ENCODE measurements at regions not wholly inside any gene's neighbourhood (a gene's known extent, or its start where the extent isn't known, plus 50 kb on each side); places are given as distances from the start of the nearest gene placed in this dataset.

GRCh38 chr22:48453751-48454485, 1373.8 kb downstream of the BRD1 start:
- ATAC-seq (ENCODE audit: poor library complexity), result no peak
- DNase-seq, result no peak
- intact Hi-C loops (cut with DNase I), result no loop called here

- intact Hi-C loops (cut with DNase I), result no loop called here
- DNase-seq, result no peak
- ATAC-seq (ENCODE audit: poor library complexity), result no peak
These were observed 1374.5 kb downstream of the BRD1 start for GRCh38 chr22:48453171-48453570.

GRCh38 chr22:48452766-48453165, 1374.9 kb downstream of the BRD1 start:
- intact Hi-C loops (cut with DNase I), result no loop called here
- no peak for DNase-seq
- ATAC-seq (ENCODE audit: poor library complexity), result no peak

- ATAC-seq (ENCODE audit: poor library complexity) (no peak), DNase-seq (no peak)
- intact Hi-C loops (cut with DNase I), result no loop called here
These were observed 1375.8 kb downstream of the BRD1 start for GRCh38 chr22:48451891-48452290.

GRCh38 chr22:48450188-48450825, 1377.4 kb downstream of the BRD1 start:
- intact Hi-C loops (cut with DNase I), result no loop called here
- DNase-seq, result no peak
- peak; percentile 10 for ATAC-seq (ENCODE audit: poor library complexity)

GRCh38 chr22:48449466-48450187, 1378.0 kb downstream of the BRD1 start:
- no peak for DNase-seq
- ATAC-seq (ENCODE audit: poor library complexity), result no peak
- intact Hi-C loops (cut with DNase I), result no loop called here

- no peak for DNase-seq
- intact Hi-C loops (cut with DNase I), result no loop called here
- ATAC-seq (ENCODE audit: poor library complexity), result no peak
These were observed 1378.9 kb downstream of the BRD1 start for GRCh38 chr22:48448821-48449220.

- intact Hi-C loops (cut with DNase I), result no loop called here
- DNase-seq, result no peak
- no peak for ATAC-seq (ENCODE audit: poor library complexity)
These were observed 1382.4 kb downstream of the BRD1 start for GRCh38 chr22:48445113-48445827.

- intact Hi-C loops (cut with DNase I), result no loop called here
- no peak for DNase-seq
- ATAC-seq (ENCODE audit: poor library complexity), result no peak
These were observed 1383.2 kb downstream of the BRD1 start for GRCh38 chr22:48444320-48445112.

- ATAC-seq (ENCODE audit: poor library complexity) (no peak), DNase-seq (no peak)
These were observed 1384.0 kb downstream of the BRD1 start for GRCh38 chr22:48443680-48444079.

GRCh38 chr22:48442663-48443062, 1385.0 kb downstream of the BRD1 start:
- ATAC-seq (ENCODE audit: poor library complexity), result no peak
- intact Hi-C loops (cut with DNase I), result no loop called here
- DNase-seq, result no peak

More at GRCh38 chr22:48443680-48444079, 1384.0 kb downstream of the BRD1 start:
- intact Hi-C loops (cut with DNase I), result no loop called here

- intact Hi-C loops (cut with DNase I), result no loop called here
- ATAC-seq (ENCODE audit: poor library complexity), result no peak
These were observed 1386.2 kb downstream of the BRD1 start for GRCh38 chr22:48441553-48441850.

GRCh38 chr22:48440673-48441552, 1386.8 kb downstream of the BRD1 start:
- intact Hi-C loops (cut with DNase I), result no loop called here
- no peak for ATAC-seq (ENCODE audit: poor library complexity)
- no peak for DNase-seq

More at GRCh38 chr22:48441553-48441850, 1386.2 kb downstream of the BRD1 start:
- no peak for DNase-seq

- intact Hi-C loops (cut with DNase I), result no loop called here
- no peak for ATAC-seq (ENCODE audit: poor library complexity)
- DNase-seq, result no peak
These were observed 1387.5 kb downstream of the BRD1 start for GRCh38 chr22:48440176-48440575.

- intact Hi-C loops (cut with DNase I), result no loop called here
- ATAC-seq (ENCODE audit: poor library complexity), result no peak
These were observed 1388.0 kb downstream of the BRD1 start for GRCh38 chr22:48439560-48440135.

GRCh38 chr22:48438800-48439559, 1388.7 kb downstream of the BRD1 start:
- no peak for ATAC-seq (ENCODE audit: poor library complexity)
- DNase-seq, result no peak
- intact Hi-C loops (cut with DNase I), result no loop called here

More at GRCh38 chr22:48439560-48440135, 1388.0 kb downstream of the BRD1 start:
- DNase-seq, result no peak

GRCh38 chr22:48438096-48438495, 1389.6 kb downstream of the BRD1 start:
- DNase-seq (no peak), ATAC-seq (ENCODE audit: poor library complexity) (no peak)

More at GRCh38 chr22:48438096-48438495, 1389.6 kb downstream of the BRD1 start:
- intact Hi-C loops (cut with DNase I), result no loop called here
